ENCODE measurements at regions not wholly inside any gene's neighbourhood (a gene's known extent, or its start where the extent isn't known, plus 50 kb on each side); places are given as distances from the start of the nearest gene placed in this dataset.
A peak's percentile ranks its signal among the peaks of the same experiment; 100 is the strongest.

DNA sequence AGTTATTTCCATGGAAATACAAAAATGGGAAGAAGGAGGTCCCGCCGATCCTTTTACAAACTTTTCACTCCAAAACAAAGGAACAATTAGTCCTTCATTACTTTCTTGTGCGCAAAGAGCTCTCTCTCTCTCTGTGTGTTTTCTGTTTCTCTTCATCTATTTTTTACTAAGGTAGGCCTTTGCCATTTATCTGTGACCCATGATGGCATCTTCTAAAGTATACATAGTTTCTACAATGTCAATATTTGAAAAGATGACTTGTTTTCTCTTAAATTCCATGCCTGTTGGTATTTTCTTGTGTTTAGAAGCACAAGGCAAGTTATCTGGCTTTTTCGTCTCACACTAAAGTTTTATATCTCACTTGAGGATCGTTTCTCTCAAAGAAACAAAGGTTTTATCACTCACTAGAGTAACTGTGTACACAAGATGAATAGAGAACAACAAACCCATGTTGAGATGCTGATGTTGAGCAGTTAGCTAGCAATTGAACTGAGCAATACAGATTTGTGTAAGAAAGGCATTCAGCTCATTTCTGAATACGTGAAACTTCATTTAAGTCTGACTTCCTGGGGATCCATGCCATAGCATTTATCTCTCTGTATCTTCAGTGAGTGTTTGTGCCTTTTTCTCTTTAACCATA, 250.3 kb downstream of the GBA3 start:
- H3K27ac ChIP-seq = no peak overlapping the region
- intact Hi-C loops (cut with DNase I) = no loop called here
- WGBS, 2 donors = 70 to 73% methylated on average over 6 of the region's 6 CpGs
- DNase-seq (no peak), ATAC-seq (no peak)
- TF ChIP-seq, protein P1, sequence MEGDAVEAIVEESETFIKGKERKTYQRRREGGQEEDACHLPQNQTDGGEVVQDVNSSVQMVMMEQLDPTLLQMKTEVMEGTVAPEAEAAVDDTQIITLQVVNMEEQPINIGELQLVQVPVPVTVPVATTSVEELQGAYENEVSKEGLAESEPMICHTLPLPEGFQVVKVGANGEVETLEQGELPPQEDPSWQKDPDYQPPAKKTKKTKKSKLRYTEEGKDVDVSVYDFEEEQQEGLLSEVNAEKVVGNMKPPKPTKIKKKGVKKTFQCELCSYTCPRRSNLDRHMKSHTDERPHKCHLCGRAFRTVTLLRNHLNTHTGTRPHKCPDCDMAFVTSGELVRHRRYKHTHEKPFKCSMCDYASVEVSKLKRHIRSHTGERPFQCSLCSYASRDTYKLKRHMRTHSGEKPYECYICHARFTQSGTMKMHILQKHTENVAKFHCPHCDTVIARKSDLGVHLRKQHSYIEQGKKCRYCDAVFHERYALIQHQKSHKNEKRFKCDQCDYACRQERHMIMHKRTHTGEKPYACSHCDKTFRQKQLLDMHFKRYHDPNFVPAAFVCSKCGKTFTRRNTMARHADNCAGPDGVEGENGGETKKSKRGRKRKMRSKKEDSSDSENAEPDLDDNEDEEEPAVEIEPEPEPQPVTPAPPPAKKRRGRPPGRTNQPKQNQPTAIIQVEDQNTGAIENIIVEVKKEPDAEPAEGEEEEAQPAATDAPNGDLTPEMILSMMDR (IDR thresholded peaks at IDR 0.05) = no peak
- H3K36me3 ChIP-seq = no peaks in the 10 kb centered on the region
- no peak overlapping the region for H3K4me3 ChIP-seq
- H3K4me1 ChIP-seq = no peaks in the 10 kb centered on the region
- no peaks in the 10 kb centered on the region for H3K9me3 ChIP-seq
- H3K27me3 ChIP-seq = no peaks in the 10 kb centered on the region

GRCh38 chr4:22941688-22942375, 249.1 kb downstream of the GBA3 start:
- no peaks in the 10 kb centered on the region for H3K27me3 ChIP-seq
- no peak for ATAC-seq
- H3K4me3 ChIP-seq = no peak overlapping the region
- H3K27ac ChIP-seq = no peak overlapping the region
- no peak for DNase-seq
- intact Hi-C loops (cut with DNase I) = no loop called here
- WGBS, 2 donors = 88 to 91% methylated on average over 5 of the region's 5 CpGs
- TF ChIP-seq, protein P1 (IDR thresholded peaks at IDR 0.05) = no peak
- peaks cover 0 to 1% (median 0%) of the 10 kb centered on the region in 11 donors for H3K9me3 ChIP-seq
- H3K36me3 ChIP-seq = no peaks in the 10 kb centered on the region
- no peaks in the 10 kb centered on the region for H3K4me1 ChIP-seq

GRCh38 chr4:22932326-22932725, 239.6 kb downstream of the GBA3 start:
- no peaks in the 10 kb centered on the region for H3K36me3 ChIP-seq
- peaks cover 0 to 7% (median 0%) of the 10 kb centered on the region in 11 donors for H3K9me3 ChIP-seq
- intact Hi-C loops (cut with DNase I) = no loop called here
- no peak overlapping the region for H3K4me3 ChIP-seq
- TF ChIP-seq, protein P1 (IDR thresholded peaks at IDR 0.05) = no peak
- H3K4me1 ChIP-seq = no peaks in the 10 kb centered on the region
- peak; percentile 7 to 24 for DNase-seq
- peak in 1 of 8 donors; percentile 37 for ATAC-seq
- 80 to 81% methylated on average over 2 of the region's 2 CpGs for WGBS, 2 donors
- H3K27me3 ChIP-seq = no peaks in the 10 kb centered on the region
- H3K27ac ChIP-seq = no peak overlapping the region

- WGBS, 2 donors = 87 to 94% methylated on average over 2 of the region's 2 CpGs
- ATAC-seq (no peak), DNase-seq (no peak)
- Histone ChIP-seq H3K27me3 (peaks cover 0 to 4% (median 0%) of the 10 kb centered on the region in 7 donors), H3K4me1 (no peaks in the 10 kb centered on the region), H3K36me3 (no peaks in the 10 kb centered on the region), H3K4me3 (no peak overlapping the region), H3K9me3 (peaks cover 0 to 12% (median 0%) of the 10 kb centered on the region in 11 donors), H3K27ac (no peak overlapping the region)
- intact Hi-C loops (cut with DNase I) = no loop called here
- TF ChIP-seq, protein P1 (IDR thresholded peaks at IDR 0.05) = no peak
Observed at GRCh38 chr4:22922426-22922825, 229.7 kb downstream of the GBA3 start.
